ENCODE measurements at regions not wholly inside any gene's neighbourhood (a gene's known extent, or its start where the extent isn't known, plus 50 kb on each side); places are given as distances from the start of the nearest gene placed in this dataset.
"Not testable (repeated sequence)": the region's sequence is repeated elsewhere in the genome, so short reads cannot be mapped to it uniquely, and the experiment has no call there.

GRCh38 chr5:21070858-21071257 lies 1082.9 kb upstream of the CDH18 start:
- DNase-seq (ENCODE audit: low spot score) = no peak

GRCh38 chr5:21067724-21068123 lies 1079.7 kb upstream of the CDH18 start:
- no peak for DNase-seq (ENCODE audit: low spot score)

- no peak for DNase-seq (ENCODE audit: low spot score)
Observed at GRCh38 chr5:21063146-21063545, 1075.1 kb upstream of the CDH18 start.

- DNase-seq (ENCODE audit: low spot score) = no peak
Observed at GRCh38 chr5:21058289-21058688, 1070.3 kb upstream of the CDH18 start.

- no peak for DNase-seq (ENCODE audit: low spot score)
Observed at GRCh38 chr5:21051945-21052344, 1063.9 kb upstream of the CDH18 start.

- no peak for DNase-seq (ENCODE audit: low spot score)
Observed at GRCh38 chr5:21049901-21050300, 1061.9 kb upstream of the CDH18 start.

GRCh38 chr5:21030981-21031380 lies 1043.0 kb upstream of the CDH18 start:
- DNase-seq (ENCODE audit: low spot score) = no peak

GRCh38 chr5:21024966-21025365 lies 1037.0 kb upstream of the CDH18 start:
- no peak for DNase-seq (ENCODE audit: low spot score)

- no peak for DNase-seq (ENCODE audit: low spot score)
Observed at GRCh38 chr5:21013237-21013636, 1025.2 kb upstream of the CDH18 start.

GRCh38 chr5:21007781-21008180 lies 1019.8 kb upstream of the CDH18 start:
- DNase-seq (ENCODE audit: low spot score) = no peak

- not testable (repeated sequence) for DNase-seq (ENCODE audit: low spot score)
Observed at GRCh38 chr5:20988933-20989332, 1000.9 kb upstream of the CDH18 start.

- no peak for DNase-seq (ENCODE audit: low spot score)
Observed at GRCh38 chr5:20985754-20986153, 997.8 kb upstream of the CDH18 start.

- no peak for DNase-seq (ENCODE audit: low spot score)
Observed at GRCh38 chr5:20974426-20974825, 986.4 kb upstream of the CDH18 start.

- no peak for DNase-seq (ENCODE audit: low spot score)
Observed at GRCh38 chr5:20972419-20972925, 984.5 kb upstream of the CDH18 start.

GRCh38 chr5:20959347-20959746 lies 971.3 kb upstream of the CDH18 start:
- no peak for DNase-seq (ENCODE audit: low spot score)

GRCh38 chr5:20958641-20959040 lies 970.6 kb upstream of the CDH18 start:
- DNase-seq (ENCODE audit: low spot score) = no peak

GRCh38 chr5:20956134-20956533 lies 968.1 kb upstream of the CDH18 start:
- no peak for DNase-seq (ENCODE audit: low spot score)

GRCh38 chr5:20949636-20950035 lies 961.6 kb upstream of the CDH18 start:
- no peak for DNase-seq (ENCODE audit: low spot score)

GRCh38 chr5:20943183-20943971 lies 955.4 kb upstream of the CDH18 start:
- not testable (repeated sequence) for DNase-seq (ENCODE audit: low spot score)

- DNase-seq (ENCODE audit: low spot score) = not testable (repeated sequence)
Observed at GRCh38 chr5:20942603-20943002, 954.6 kb upstream of the CDH18 start.

GRCh38 chr5:20940786-20941185 lies 952.8 kb upstream of the CDH18 start:
- DNase-seq (ENCODE audit: low spot score) = not testable (repeated sequence)

- DNase-seq (ENCODE audit: low spot score) = not testable (repeated sequence)
Observed at GRCh38 chr5:20890936-20891335, 902.9 kb upstream of the CDH18 start.

- not testable (repeated sequence) for DNase-seq (ENCODE audit: low spot score)
Observed at GRCh38 chr5:20875726-20876125, 887.7 kb upstream of the CDH18 start.
